CD14-positive monocyte (primary cell): ENCODE measurements at regions not wholly inside any gene's neighbourhood (a gene's known extent, or its start where the extent isn't known, plus 50 kb on each side); places are given as distances from the start of the nearest gene placed in this dataset.

ENCODE experiments used
- DNase-seq, 3 donors: peaks; one replicate each; pipeline ENCODE4 v3.0.0-alpha.2; 2011 to 2022
- H2AFZ ChIP-seq: 2 replicates; pipeline ENCODE4 v1.6.0; 2012; ENCODE audit warnings: mild to moderate bottlenecking, low read depth, low read length, inconsistent platforms; ENCODE audit not compliant: insufficient read depth, poor library complexity, severe bottlenecking
- H3K27ac ChIP-seq, 2 donors: 1 replicate in 1 of 2; 2 replicates in 1 of 2; pipeline ENCODE4 v1.5.1; 2012 to 2013; ENCODE audit warnings: low read length in 2 of 2, control low read depth in 1 of 2, inconsistent platforms in 1 of 2, low read depth in 1 of 2, mild to moderate bottlenecking in 1 of 2
- H3K27me3 ChIP-seq, 2 donors: one replicate each; pipeline versions ENCODE4 v1.6.0 to v1.6.1; 2011 to 2013; ENCODE audit warnings: low read length in 2 of 2; ENCODE audit not compliant: control insufficient read depth in 2 of 2, insufficient read depth in 2 of 2
- H3K36me3 ChIP-seq, 2 donors: replicated peaks in 1 of 2; 1 replicate in 1 of 2; 2 replicates in 1 of 2; pipeline versions ENCODE4 v1.5.1 to v1.6.1; 2012 to 2013; ENCODE audit warnings: low read length in 2 of 2, control low read depth in 1 of 2, inconsistent platforms in 1 of 2, mild to moderate bottlenecking in 1 of 2; ENCODE audit not compliant: insufficient read depth in 2 of 2, control insufficient read depth in 1 of 2
- H3K4me1 ChIP-seq, 2 donors: 1 replicate in 1 of 2; 2 replicates in 1 of 2; pipeline versions ENCODE4 v1.5.1 to v1.6.1; 2012 to 2013; ENCODE audit warnings: low read length in 2 of 2, control low read depth in 1 of 2, inconsistent platforms in 1 of 2, mild to moderate bottlenecking in 1 of 2, moderate library complexity in 1 of 2; ENCODE audit not compliant: insufficient read depth in 2 of 2, control insufficient read depth in 1 of 2
- H3K4me2 ChIP-seq: replicated peaks from 2 replicates; pipeline ENCODE3; 2012; ENCODE audit warnings: low read length, moderate library complexity, mild to moderate bottlenecking; ENCODE audit not compliant: poor library complexity, severe bottlenecking; ENCODE audit errors: extremely low read depth
- H3K4me3 ChIP-seq, 3 experiments: fragments of 200-600 bp in 1 of 3; sonication (generic) in 1 of 3; replicated peaks in 1 of 3; 1 replicate in 2 of 3; 2 replicates in 1 of 3; pipeline ENCODE4 v1.5.1; 2011 to 2013; ENCODE audit warnings: low read length in 3 of 3, mild to moderate bottlenecking in 3 of 3, control low read depth in 2 of 3, low read depth in 2 of 3, inconsistent platforms in 1 of 3, moderate library complexity in 1 of 3
- H3K79me2 ChIP-seq: 2 replicates; pipeline ENCODE4 v1.6.0; 2012; ENCODE audit warnings: mild to moderate bottlenecking, control low read depth, inconsistent platforms, low read length, moderate library complexity; ENCODE audit not compliant: insufficient read depth
- H3K9ac ChIP-seq: 2 replicates; pipeline ENCODE4 v1.6.0; 2017; ENCODE audit warnings: low read length, mild to moderate bottlenecking; ENCODE audit not compliant: insufficient read depth, poor library complexity, severe bottlenecking
- H3K9me3 ChIP-seq, 2 donors: replicated peaks in 1 of 2; 1 replicate in 1 of 2; 2 replicates in 1 of 2; pipeline versions ENCODE4 v1.5.1 to v1.6.1; 2012 to 2013; ENCODE audit warnings: low read length in 2 of 2, control low read depth in 1 of 2; ENCODE audit not compliant: control insufficient read depth in 1 of 2, insufficient read depth in 1 of 2
- H4K20me1 ChIP-seq: 2 replicates; pipeline ENCODE4 v1.6.0; 2012; ENCODE audit warnings: mild to moderate bottlenecking, low read length, control low read depth, moderate library complexity; ENCODE audit not compliant: insufficient read depth
- H3K27ac Mint-ChIP-seq, 7 donors: one replicate each; pipeline ENCODE4 v1.8.0; 2020; ENCODE audit warnings: mild to moderate bottlenecking in 7 of 7, mixed read lengths in 7 of 7, moderate library complexity in 6 of 7, inconsistent platforms in 2 of 7
- H3K27me3 Mint-ChIP-seq, 3 donors: one replicate each; pipeline ENCODE4 v1.8.0; 2021 to 2022; ENCODE audit warnings: low read depth in 3 of 3, mild to moderate bottlenecking in 3 of 3, mixed read lengths in 3 of 3, moderate library complexity in 3 of 3, inconsistent platforms in 1 of 3
- H3K36me3 Mint-ChIP-seq, 2 donors: one replicate each; pipeline ENCODE4 v1.8.0; 2020; ENCODE audit warnings: mixed read lengths in 2 of 2, inconsistent platforms in 1 of 2, mild to moderate bottlenecking in 1 of 2
- H3K4me1 Mint-ChIP-seq: one replicate; pipeline ENCODE4 v1.8.0; 2020; ENCODE audit warnings: mild to moderate bottlenecking, mixed read lengths
- H3K4me3 Mint-ChIP-seq, 2 donors: one replicate each; pipeline ENCODE4 v1.8.0; 2020; ENCODE audit warnings: mild to moderate bottlenecking in 2 of 2, mixed read lengths in 2 of 2, moderate library complexity in 1 of 2
- H3K9me3 Mint-ChIP-seq, 7 donors: one replicate each; pipeline ENCODE4 v1.8.0; 2020 to 2022; ENCODE audit warnings: mixed read lengths in 7 of 7, mild to moderate bottlenecking in 6 of 7, moderate library complexity in 6 of 7, inconsistent platforms in 2 of 7
- WGBS: methylation state at CpG from one replicate; pipeline ENCODE4 v1.1.5; 2013; ENCODE audit warnings: missing lambda C conversion rate; ENCODE audit not compliant: insufficient coverage; 5-methylcytosine and 5-hydroxymethylcytosine counted together
- intact Hi-C, 2 donors: fragments of 100-400 bp; cut with micrococcal nuclease; formaldehyde crosslinking; loops; one replicate each; pipeline versions ENCODE4 v1.15.0 to v1.15.1; 2023
- TF ChIP-seq, protein P1 (sequence below): fragments of 200-600 bp; IDR thresholded peaks from one replicate; pipeline ENCODE4 v1.8.0; 2022; ENCODE audit warnings: antibody characterized with exemption, mild to moderate bottlenecking

DNA sequence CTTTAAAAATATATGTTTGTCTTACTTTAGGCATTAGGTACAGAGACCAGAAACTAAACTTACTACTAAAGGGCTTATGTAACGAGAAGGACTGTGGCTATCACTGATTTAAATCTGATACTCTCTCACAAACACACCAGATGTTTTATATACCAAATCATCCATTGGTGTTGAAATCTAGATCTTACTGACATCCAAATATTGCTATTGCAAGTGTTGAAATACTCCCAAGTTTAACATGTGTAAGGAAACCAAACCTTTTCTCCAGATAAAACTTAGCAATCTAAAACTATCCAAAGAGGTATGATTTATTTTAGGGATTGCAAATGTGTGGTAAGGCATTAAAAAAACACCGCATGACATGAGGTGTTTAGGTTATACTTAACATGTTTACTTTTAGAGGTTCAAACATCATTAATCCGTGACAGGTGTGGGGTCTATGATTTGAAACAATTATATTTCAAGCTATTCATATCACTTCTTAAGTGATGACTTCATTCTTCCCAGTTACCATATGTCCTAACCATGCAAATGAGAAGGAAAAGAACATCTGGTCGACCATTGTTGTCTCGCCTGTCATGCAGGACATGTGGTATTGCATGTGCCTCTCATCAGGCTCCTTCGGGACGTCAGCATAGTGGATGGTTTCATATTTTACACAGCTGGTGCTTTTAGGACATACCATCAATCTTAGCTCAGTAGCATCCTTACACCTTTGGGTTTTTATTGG is 168.3 kb upstream of the SPACA1 start:
- intact Hi-C loops: no loop called here
- peaks cover 9 to 12% of the 10 kb centered on the region in 2 donors for H3K27me3 ChIP-seq
- DNase-seq: no peak
- no peaks in the 10 kb centered on the region for H4K20me1 ChIP-seq
- no peaks in the 10 kb centered on the region for H3K4me1 ChIP-seq
- no peak overlapping the region for H3K27ac ChIP-seq
- H3K9ac ChIP-seq: no peak overlapping the region
- peaks cover 1 to 8% (median 6%) of the 10 kb centered on the region in 3 donors for H3K27me3 Mint-ChIP-seq
- no peak overlapping the region for H3K4me3 ChIP-seq
- TF ChIP-seq, protein P1, sequence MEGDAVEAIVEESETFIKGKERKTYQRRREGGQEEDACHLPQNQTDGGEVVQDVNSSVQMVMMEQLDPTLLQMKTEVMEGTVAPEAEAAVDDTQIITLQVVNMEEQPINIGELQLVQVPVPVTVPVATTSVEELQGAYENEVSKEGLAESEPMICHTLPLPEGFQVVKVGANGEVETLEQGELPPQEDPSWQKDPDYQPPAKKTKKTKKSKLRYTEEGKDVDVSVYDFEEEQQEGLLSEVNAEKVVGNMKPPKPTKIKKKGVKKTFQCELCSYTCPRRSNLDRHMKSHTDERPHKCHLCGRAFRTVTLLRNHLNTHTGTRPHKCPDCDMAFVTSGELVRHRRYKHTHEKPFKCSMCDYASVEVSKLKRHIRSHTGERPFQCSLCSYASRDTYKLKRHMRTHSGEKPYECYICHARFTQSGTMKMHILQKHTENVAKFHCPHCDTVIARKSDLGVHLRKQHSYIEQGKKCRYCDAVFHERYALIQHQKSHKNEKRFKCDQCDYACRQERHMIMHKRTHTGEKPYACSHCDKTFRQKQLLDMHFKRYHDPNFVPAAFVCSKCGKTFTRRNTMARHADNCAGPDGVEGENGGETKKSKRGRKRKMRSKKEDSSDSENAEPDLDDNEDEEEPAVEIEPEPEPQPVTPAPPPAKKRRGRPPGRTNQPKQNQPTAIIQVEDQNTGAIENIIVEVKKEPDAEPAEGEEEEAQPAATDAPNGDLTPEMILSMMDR: no peak
- no CpG with 5 or more reads among the region's 7 CpGs for WGBS
- H3K4me2 ChIP-seq: no peak overlapping the region
- no peaks in the 10 kb centered on the region for H3K9me3 ChIP-seq
- peaks cover 4 to 13% (median 8%) of the 10 kb centered on the region in 7 donors for H3K9me3 Mint-ChIP-seq
- H3K36me3 Mint-ChIP-seq: no peaks in the 10 kb centered on the region
- H3K27ac Mint-ChIP-seq: no peak overlapping the region
- H3K4me1 Mint-ChIP-seq: peaks cover 4% of the 10 kb centered on the region
- H3K4me3 Mint-ChIP-seq: no peak overlapping the region
- no peak overlapping the region for H2AFZ ChIP-seq
- no peaks in the 10 kb centered on the region for H3K79me2 ChIP-seq
- no peaks in the 10 kb centered on the region for H3K36me3 ChIP-seq

DNA sequence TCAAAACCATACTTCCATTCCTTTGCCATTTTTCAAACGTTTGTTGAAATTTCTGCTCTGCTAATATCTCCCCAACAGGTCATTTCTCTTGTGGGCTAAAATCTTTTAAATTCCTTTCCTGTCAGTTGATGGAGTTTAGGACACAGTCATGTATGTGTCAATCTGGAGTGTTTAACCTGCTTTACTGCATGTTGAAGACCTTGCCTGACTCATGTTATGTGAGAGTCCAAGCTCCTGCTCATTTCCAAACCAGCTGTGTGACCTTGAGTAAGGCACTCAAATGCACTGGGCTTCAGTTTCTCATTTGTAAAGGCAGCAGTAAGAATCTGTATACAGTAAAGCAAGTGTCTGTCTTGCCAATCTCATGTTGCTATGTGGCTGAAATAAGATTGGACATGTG is 171.9 kb upstream of the SPACA1 start:
- Histone ChIP-seq H4K20me1 (no peaks in the 10 kb centered on the region), H3K4me3 (no peak overlapping the region), H3K4me1 (no peaks in the 10 kb centered on the region), H3K79me2 (no peaks in the 10 kb centered on the region), H2AFZ (no peak overlapping the region), H3K27ac (no peak overlapping the region), H3K9ac (no peak overlapping the region), H3K27me3 (peaks cover 9 to 12% of the 10 kb centered on the region in 2 donors), H3K9me3 (no peaks in the 10 kb centered on the region), H3K36me3 (no peaks in the 10 kb centered on the region), H3K4me2 (no peak overlapping the region)
- TF ChIP-seq, protein P1: no peak
- Mint-ChIP-seq H3K36me3 (no peaks in the 10 kb centered on the region), H3K27me3 (peaks cover 4 to 13% (median 12%) of the 10 kb centered on the region in 3 donors), H3K9me3 (peaks cover 0 to 5% (median 2%) of the 10 kb centered on the region in 7 donors), H3K4me3 (peak overlapping the region in 1 of 2 donors; percentile 13), H3K27ac (no peak overlapping the region), H3K4me1 (no peaks in the 10 kb centered on the region)
- no CpG with 5 or more reads among the region's 1 CpG for WGBS
- intact Hi-C loops: no loop called here
- no peak for DNase-seq
